NB4 (cell line): ENCODE measurements at regions not wholly inside any gene's neighbourhood (a gene's known extent, or its start where the extent isn't known, plus 50 kb on each side); places are given as distances from the start of the nearest gene placed in this dataset.
A peak's percentile ranks its signal among the peaks of the same experiment; 100 is the strongest.
"Not testable (repeated sequence)": the region's sequence is repeated elsewhere in the genome, so short reads cannot be mapped to it uniquely, and the experiment has no call there.

Experiments
- DNase-seq: peaks from one replicate; pipeline ENCODE4 v3.0.0; 2010; ENCODE audit warnings: low read depth
- H3K4me3 ChIP-seq: one replicate; pipeline ENCODE4 v1.5.1; 2011; ENCODE audit warnings: mild to moderate bottlenecking, low read depth, low read length, moderate library complexity
- MYC ChIP-seq: IDR thresholded peaks from 2 replicates; pipeline ENCODE4 v1.6.1; 2011; ENCODE audit warnings: low read depth, low read length
- POLR2A ChIP-seq: IDR thresholded peaks from 2 replicates; pipeline ENCODE4 v1.6.1; 2011; ENCODE audit warnings: mild to moderate bottlenecking; ENCODE audit not compliant: insufficient read length; ENCODE audit errors: extremely low read depth
- TF ChIP-seq, protein P1 (sequence below): IDR thresholded peaks from 2 replicates; pipeline ENCODE4 v1.6.1; 2011; ENCODE audit warnings: low read depth, low read length
- TF ChIP-seq, protein P2 (sequence below): IDR thresholded peaks from one replicate; pipeline ENCODE4 v1.5.1; 2012; ENCODE audit warnings: low read depth, low read length

DNA sequence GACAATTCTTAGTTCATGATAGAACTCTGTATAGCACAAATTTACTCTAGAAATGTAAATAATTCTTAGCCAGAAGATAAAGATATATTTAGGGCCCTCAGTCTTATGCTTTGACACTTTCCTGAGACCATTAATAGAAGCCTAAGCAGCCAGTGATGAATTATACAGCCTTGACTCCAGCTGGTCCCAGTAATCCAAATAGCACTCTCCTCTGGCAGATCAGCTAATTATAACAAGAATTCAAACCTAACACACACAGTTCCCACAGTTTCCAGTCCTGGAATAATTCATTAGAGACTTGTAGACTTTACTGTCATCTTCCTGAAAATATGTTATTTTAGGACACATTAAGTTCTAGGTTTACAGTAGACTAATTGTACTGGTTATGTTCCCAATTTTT, 50.4 kb downstream of the SHOC1 start:
- TF ChIP-seq POLR2A (no peak), MYC (no peak)
- TF ChIP-seq, protein P1, sequence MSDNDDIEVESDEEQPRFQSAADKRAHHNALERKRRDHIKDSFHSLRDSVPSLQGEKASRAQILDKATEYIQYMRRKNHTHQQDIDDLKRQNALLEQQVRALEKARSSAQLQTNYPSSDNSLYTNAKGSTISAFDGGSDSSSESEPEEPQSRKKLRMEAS: no peak
- TF ChIP-seq, protein P2, sequence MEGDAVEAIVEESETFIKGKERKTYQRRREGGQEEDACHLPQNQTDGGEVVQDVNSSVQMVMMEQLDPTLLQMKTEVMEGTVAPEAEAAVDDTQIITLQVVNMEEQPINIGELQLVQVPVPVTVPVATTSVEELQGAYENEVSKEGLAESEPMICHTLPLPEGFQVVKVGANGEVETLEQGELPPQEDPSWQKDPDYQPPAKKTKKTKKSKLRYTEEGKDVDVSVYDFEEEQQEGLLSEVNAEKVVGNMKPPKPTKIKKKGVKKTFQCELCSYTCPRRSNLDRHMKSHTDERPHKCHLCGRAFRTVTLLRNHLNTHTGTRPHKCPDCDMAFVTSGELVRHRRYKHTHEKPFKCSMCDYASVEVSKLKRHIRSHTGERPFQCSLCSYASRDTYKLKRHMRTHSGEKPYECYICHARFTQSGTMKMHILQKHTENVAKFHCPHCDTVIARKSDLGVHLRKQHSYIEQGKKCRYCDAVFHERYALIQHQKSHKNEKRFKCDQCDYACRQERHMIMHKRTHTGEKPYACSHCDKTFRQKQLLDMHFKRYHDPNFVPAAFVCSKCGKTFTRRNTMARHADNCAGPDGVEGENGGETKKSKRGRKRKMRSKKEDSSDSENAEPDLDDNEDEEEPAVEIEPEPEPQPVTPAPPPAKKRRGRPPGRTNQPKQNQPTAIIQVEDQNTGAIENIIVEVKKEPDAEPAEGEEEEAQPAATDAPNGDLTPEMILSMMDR: no peak
- H3K4me3 ChIP-seq: no peak overlapping the region
- DNase-seq: no peak

DNA sequence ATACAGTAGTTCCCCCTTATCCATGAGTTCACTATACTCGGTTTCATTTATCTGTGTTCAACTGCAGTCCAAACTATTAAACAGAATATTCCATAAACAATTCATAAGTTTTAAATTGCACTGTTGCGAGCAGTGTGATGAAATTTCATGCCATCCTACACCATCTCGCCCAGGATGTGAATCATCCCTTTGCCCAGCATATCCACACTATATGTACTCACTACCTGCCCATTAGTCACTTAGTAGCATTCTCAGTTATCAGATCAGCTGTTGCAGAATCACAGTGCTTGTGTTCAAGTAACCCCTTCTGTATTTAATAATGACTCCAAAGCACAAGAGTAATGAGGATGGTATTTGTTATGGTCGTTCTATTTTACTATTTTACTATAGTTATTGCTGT, 51.5 kb downstream of the SHOC1 start:
- peak; percentile 24 for DNase-seq
- no peak for TF ChIP-seq POLR2A
- TF ChIP-seq, protein P2: no peak
- TF ChIP-seq, protein P1: no peak
- no peak for TF ChIP-seq MYC
- no peak overlapping the region for H3K4me3 ChIP-seq

DNA sequence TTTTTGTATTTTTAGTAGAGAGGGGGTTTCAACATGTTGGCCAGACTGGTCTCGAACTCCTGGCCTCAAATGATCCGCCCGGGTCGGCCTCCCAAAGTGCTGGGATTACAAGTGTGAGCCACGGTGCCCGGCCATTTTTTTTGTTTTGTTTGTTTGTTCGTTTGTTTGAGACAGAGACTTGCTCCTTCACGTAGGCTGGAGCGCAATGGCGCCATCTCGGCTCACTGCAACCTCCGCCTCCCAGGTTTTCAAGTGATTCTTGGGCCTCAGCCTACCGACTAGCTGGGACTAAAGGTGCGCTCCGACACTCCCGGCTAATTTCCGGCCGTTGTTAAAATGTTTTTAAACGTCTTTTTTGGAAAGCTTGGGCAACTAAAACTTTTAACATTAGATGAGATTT, 54.0 kb downstream of the SHOC1 start:
- TF ChIP-seq POLR2A (no peak), MYC (no peak)
- H3K4me3 ChIP-seq: no peak overlapping the region
- no peak for DNase-seq

DNA sequence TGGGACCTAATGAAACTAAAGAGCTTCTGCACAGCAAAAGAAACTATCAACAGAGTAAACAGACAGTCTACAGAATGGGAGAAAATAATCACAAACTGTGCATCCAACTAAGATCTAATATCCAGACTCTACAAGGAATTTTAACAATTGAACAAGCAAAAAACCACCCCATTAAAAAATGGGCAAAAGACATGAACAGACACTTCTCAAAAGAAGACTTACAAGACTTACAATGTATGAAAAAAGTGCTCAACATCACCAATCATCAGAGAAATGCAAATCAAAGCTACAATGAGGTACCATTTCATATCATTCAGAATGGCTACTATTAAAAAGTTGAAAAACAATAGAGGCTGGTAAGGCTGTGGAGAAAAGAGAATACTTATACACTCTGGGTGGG, 58.0 kb downstream of the SHOC1 start:
- no peak for TF ChIP-seq MYC
- TF ChIP-seq, protein P1: no peak
- TF ChIP-seq POLR2A: no peak
- TF ChIP-seq, protein P2: no peak
- DNase-seq: no peak
- no peak overlapping the region for H3K4me3 ChIP-seq

DNA sequence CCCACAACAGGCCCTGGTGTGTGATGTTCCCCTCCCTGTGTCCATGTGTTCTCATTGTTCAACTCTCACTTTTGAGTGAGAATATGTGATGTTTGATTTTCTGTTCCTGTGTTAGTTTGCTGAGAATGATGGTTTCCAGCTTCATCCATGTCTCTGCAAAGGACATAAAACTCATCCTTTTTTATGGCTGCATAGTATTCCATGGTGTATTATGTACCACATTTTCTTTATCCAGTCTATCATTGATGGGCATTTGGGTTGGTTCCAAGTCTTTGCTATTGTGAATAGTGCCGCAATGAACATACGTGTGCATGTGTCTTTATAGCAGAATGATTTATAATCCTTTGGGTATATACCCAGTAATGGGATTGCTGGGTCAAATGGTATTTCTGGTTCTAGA, 59.4 kb downstream of the SHOC1 start:
- DNase-seq, H3K4me3 ChIP-seq: not testable (repeated sequence)

DNA sequence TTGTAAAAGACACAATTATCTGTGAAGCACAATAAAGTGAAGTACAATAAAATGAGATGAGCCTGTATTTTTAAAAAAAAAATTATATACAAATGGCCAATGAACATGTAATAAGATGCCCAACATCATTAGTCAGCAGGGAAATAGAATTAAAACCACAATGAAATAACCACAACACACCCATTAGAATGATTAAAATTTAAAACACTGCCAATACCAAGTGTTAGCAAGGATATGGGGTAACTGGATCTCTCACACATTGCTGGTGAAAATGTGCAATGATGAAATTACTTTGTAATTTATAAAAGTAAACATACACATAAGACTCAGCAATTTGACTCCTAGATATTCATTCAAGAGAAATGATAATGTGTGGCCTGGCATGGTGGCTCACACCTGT, 62.8 kb downstream of the SHOC1 start:
- TF ChIP-seq, protein P2: no peak
- TF ChIP-seq POLR2A (no peak), MYC (no peak)
- TF ChIP-seq, protein P1: no peak
- H3K4me3 ChIP-seq: no peak overlapping the region
- DNase-seq: no peak

DNA sequence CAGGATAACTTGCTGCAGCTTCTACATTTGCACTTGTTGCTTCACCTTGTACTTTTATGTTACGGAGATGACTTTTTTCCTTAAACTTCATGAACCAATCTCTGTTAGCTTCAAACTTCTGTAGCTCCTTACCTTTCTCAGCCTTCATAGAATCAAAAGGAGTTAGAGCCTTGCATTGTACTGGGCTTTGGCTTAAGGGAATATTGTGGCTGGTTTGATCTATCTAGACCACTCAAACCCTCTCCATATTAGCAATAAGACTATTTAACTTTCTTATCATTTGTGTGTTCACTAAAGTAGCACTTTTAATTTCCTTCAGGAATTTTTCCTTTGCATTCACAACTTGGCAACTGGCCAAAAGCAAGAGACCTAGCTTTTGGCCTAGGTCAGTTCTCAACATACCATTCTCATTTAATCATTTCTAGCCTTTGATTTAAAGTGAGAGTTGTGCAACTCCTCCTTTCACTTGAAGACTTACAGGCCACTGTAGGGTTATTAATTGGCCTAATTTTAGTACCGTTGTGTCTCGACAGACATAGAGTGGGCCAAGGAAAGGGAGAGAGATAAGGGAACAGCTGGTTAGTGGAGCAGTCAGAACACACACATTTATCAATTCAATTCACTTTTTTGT, 63.7 kb downstream of the SHOC1 start:
- H3K4me3 ChIP-seq: no peak overlapping the region
- TF ChIP-seq, protein P1: no peak
- TF ChIP-seq, protein P2: no peak
- no peak for TF ChIP-seq POLR2A
- no peak for TF ChIP-seq MYC
- no peak for DNase-seq
